ENCODE measurements at regions not wholly inside any gene's neighbourhood (a gene's known extent, or its start where the extent isn't known, plus 50 kb on each side); places are given as distances from the start of the nearest gene placed in this dataset.

GRCh38 chr11:70605468-70605815 is 207.1 kb downstream of the CTTN start:
- TF ChIP-seq CTCF (IDR thresholded peaks at IDR 0.05; ENCODE audit: low read depth, low read length) = no peak
- no peak for TF ChIP-seq POLR2A (IDR thresholded peaks at IDR 0.05; ENCODE audit: extremely low read depth, insufficient read length)
- no peak for TF ChIP-seq MAX (IDR thresholded peaks at IDR 0.05; ENCODE audit: low read depth, low read length)

All from NB4 (cell line).